ENCODE measurements at regions not wholly inside any gene's neighbourhood (a gene's known extent, or its start where the extent isn't known, plus 50 kb on each side); places are given as distances from the start of the nearest gene placed in this dataset.

DNA sequence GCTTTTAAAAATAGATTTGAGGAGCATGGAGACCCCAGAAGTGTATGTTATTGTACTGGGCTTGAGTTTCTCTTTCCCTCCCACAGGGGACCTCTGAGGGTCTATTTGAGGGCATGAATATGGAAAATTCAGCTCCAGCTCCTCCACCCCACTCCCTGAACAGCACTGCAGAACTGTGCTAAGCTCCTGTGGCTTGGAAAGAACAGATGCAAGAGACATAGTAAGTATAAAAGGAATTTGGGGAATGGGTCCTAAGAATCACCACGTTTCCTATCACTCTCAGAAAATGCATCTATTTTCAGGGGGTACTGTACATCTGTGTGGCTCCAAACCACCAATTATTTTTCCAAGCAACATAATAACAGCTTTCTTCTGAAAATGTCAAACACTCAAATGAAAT, 416.1 kb downstream of the ZNF521 start (continued):
- TF ChIP-seq, protein P1, sequence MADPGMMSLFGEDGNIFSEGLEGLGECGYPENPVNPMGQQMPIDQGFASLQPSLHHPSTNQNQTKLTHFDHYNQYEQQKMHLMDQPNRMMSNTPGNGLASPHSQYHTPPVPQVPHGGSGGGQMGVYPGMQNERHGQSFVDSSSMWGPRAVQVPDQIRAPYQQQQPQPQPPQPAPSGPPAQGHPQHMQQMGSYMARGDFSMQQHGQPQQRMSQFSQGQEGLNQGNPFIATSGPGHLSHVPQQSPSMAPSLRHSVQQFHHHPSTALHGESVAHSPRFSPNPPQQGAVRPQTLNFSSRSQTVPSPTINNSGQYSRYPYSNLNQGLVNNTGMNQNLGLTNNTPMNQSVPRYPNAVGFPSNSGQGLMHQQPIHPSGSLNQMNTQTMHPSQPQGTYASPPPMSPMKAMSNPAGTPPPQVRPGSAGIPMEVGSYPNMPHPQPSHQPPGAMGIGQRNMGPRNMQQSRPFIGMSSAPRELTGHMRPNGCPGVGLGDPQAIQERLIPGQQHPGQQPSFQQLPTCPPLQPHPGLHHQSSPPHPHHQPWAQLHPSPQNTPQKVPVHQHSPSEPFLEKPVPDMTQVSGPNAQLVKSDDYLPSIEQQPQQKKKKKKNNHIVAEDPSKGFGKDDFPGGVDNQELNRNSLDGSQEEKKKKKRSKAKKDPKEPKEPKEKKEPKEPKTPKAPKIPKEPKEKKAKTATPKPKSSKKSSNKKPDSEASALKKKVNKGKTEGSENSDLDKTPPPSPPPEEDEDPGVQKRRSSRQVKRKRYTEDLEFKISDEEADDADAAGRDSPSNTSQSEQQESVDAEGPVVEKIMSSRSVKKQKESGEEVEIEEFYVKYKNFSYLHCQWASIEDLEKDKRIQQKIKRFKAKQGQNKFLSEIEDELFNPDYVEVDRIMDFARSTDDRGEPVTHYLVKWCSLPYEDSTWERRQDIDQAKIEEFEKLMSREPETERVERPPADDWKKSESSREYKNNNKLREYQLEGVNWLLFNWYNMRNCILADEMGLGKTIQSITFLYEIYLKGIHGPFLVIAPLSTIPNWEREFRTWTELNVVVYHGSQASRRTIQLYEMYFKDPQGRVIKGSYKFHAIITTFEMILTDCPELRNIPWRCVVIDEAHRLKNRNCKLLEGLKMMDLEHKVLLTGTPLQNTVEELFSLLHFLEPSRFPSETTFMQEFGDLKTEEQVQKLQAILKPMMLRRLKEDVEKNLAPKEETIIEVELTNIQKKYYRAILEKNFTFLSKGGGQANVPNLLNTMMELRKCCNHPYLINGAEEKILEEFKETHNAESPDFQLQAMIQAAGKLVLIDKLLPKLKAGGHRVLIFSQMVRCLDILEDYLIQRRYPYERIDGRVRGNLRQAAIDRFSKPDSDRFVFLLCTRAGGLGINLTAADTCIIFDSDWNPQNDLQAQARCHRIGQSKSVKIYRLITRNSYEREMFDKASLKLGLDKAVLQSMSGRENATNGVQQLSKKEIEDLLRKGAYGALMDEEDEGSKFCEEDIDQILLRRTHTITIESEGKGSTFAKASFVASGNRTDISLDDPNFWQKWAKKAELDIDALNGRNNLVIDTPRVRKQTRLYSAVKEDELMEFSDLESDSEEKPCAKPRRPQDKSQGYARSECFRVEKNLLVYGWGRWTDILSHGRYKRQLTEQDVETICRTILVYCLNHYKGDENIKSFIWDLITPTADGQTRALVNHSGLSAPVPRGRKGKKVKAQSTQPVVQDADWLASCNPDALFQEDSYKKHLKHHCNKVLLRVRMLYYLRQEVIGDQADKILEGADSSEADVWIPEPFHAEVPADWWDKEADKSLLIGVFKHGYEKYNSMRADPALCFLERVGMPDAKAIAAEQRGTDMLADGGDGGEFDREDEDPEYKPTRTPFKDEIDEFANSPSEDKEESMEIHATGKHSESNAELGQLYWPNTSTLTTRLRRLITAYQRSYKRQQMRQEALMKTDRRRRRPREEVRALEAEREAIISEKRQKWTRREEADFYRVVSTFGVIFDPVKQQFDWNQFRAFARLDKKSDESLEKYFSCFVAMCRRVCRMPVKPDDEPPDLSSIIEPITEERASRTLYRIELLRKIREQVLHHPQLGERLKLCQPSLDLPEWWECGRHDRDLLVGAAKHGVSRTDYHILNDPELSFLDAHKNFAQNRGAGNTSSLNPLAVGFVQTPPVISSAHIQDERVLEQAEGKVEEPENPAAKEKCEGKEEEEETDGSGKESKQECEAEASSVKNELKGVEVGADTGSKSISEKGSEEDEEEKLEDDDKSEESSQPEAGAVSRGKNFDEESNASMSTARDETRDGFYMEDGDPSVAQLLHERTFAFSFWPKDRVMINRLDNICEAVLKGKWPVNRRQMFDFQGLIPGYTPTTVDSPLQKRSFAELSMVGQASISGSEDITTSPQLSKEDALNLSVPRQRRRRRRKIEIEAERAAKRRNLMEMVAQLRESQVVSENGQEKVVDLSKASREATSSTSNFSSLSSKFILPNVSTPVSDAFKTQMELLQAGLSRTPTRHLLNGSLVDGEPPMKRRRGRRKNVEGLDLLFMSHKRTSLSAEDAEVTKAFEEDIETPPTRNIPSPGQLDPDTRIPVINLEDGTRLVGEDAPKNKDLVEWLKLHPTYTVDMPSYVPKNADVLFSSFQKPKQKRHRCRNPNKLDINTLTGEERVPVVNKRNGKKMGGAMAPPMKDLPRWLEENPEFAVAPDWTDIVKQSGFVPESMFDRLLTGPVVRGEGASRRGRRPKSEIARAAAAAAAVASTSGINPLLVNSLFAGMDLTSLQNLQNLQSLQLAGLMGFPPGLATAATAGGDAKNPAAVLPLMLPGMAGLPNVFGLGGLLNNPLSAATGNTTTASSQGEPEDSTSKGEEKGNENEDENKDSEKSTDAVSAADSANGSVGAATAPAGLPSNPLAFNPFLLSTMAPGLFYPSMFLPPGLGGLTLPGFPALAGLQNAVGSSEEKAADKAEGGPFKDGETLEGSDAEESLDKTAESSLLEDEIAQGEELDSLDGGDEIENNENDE (IDR thresholded peaks at IDR 0.05; ENCODE audit: insufficient replicate concordance, low read length): no peak
- TF ChIP-seq TCF12 (IDR thresholded peaks at IDR 0.05; ENCODE audit: low read depth, low read length) (no peak), POLR2AphosphoS5 (IDR thresholded peaks at IDR 0.05; ENCODE audit: low read depth, low read length) (no peak), MAFK (IDR thresholded peaks at IDR 0.05; ENCODE audit: low read depth, low read length) (no peak), RNF2 (IDR thresholded peaks at IDR 0.05; ENCODE audit: borderline replicate concordance, low read depth, low read length, missing control alignments, poor library complexity, severe bottlenecking) (no peak), POLR2A (IDR thresholded peaks at IDR 0.05; ENCODE audit: control extremely low read depth in 1 of 2, low read depth in 2 of 2, low read length in 2 of 2) (no peak), CTCF (IDR thresholded peaks at IDR 0.05; ENCODE audit: control extremely low read depth in 1 of 3, insufficient read depth in 1 of 3, low read depth in 1 of 3, low read length in 3 of 3) (no peak), JUN (IDR thresholded peaks at IDR 0.05; ENCODE audit: low read depth, low read length) (no peak), FOSL1 (IDR thresholded peaks at IDR 0.05; ENCODE audit: insufficient read depth, low read depth, low read length) (no peak), MAX (IDR thresholded peaks at IDR 0.05) (no peak)
